Nephron progenitor cell (in vitro differentiated cells): ENCODE measurements at regions not wholly inside any gene's neighbourhood (a gene's known extent, or its start where the extent isn't known, plus 50 kb on each side); places are given as distances from the start of the nearest gene placed in this dataset.
"Not testable (repeated sequence)": the region's sequence is repeated elsewhere in the genome, so short reads cannot be mapped to it uniquely, and the experiment has no call there.

ENCODE experiments used
- DNase-seq: peaks from one replicate; pipeline ENCODE4 v3.0.0; 2021
- H3K27ac Mint-ChIP-seq: 2 replicates; pipeline ENCODE4 v1.8.0; 2021; ENCODE audit warnings: mild to moderate bottlenecking, moderate library complexity, mixed read lengths
- H3K27me3 Mint-ChIP-seq: 2 replicates; pipeline ENCODE4 v1.8.0; 2021; ENCODE audit warnings: mild to moderate bottlenecking, low read depth, mixed read lengths; ENCODE audit not compliant: poor library complexity
- H3K36me3 Mint-ChIP-seq: 2 replicates; pipeline ENCODE4 v1.8.0; 2021; ENCODE audit warnings: low read depth, mixed read lengths
- H3K4me1 Mint-ChIP-seq: 2 replicates; pipeline ENCODE4 v1.8.0; 2021; ENCODE audit warnings: mixed read lengths
- H3K4me3 Mint-ChIP-seq: 2 replicates; pipeline ENCODE4 v1.8.0; 2021; ENCODE audit warnings: mild to moderate bottlenecking, moderate library complexity, mixed read lengths
- H3K9me3 Mint-ChIP-seq: 2 replicates; pipeline ENCODE4 v1.8.0; 2021; ENCODE audit warnings: mild to moderate bottlenecking, moderate library complexity, mixed read lengths
- CTCF ChIP-seq: fragments of 200-600 bp; sonication (generic); IDR thresholded peaks from 2 replicates; pipeline ENCODE4 v1.5.0; 2021; ENCODE audit warnings: antibody characterized with exemption

DNA sequence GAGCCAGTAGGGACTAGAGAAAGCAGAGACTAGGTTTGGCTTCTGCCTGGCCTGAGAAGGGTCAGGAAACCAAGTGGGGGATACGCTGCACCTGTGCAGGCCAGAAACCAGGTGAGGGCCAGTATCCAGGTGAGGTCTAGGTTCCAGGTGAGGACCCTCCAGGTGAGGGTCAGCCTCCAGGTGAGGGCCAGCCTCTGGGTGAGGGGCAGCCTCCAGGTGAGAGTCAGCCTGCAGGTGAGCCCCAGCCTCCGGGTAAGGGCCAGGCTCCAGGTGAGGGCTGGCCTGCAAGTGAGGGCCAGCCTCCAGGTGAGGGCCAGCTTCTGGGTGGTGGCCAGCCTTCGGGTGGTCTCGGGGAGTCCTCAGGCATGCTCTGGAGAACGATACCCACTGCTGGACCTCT, 238.8 kb downstream of the USP46 start:
- Mint-ChIP-seq H3K9me3 (peaks cover 5% of the 10 kb centered on the region), H3K27me3 (no peaks in the 10 kb centered on the region), H3K4me3 (no peak overlapping the region), H3K36me3 (peaks cover 5% of the 10 kb centered on the region), H3K27ac (no peak overlapping the region), H3K4me1 (peaks cover 28% of the 10 kb centered on the region)
- no peak for DNase-seq
- TF ChIP-seq CTCF, result no peak

DNA sequence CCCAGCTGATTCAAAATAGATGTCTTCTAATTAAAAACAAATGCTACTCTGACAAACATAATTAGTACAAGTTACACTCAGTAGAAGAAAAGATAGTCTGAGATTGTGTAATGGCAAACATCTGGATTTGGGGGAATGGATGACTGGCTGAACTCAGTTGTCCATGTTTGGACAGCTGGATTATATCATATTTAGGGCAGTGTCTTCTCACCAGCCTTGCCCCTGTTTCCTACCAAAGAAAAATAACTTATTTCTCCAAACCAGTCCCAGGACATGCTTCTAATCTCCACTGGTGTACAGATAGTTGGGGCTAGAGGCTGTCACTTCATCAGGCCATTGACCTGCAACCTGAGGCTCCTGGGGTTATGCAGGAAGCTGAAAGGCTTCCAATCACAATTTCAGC, 237.3 kb downstream of the USP46 start:
- no peaks in the 10 kb centered on the region for H3K27me3 Mint-ChIP-seq
- H3K27ac Mint-ChIP-seq, result no peak overlapping the region
- peaks cover 5% of the 10 kb centered on the region for H3K9me3 Mint-ChIP-seq
- H3K4me3 Mint-ChIP-seq, result no peak overlapping the region
- H3K36me3 Mint-ChIP-seq, result peaks cover 5% of the 10 kb centered on the region
- no peak for TF ChIP-seq CTCF
- no peak for DNase-seq
- H3K4me1 Mint-ChIP-seq, result peaks cover 24% of the 10 kb centered on the region

- Mint-ChIP-seq H3K27ac (no peak overlapping the region), H3K27me3 (no peaks in the 10 kb centered on the region), H3K4me3 (no peak overlapping the region), H3K36me3 (peaks cover 1% of the 10 kb centered on the region), H3K4me1 (peaks cover 17% of the 10 kb centered on the region), H3K9me3 (peaks cover 2% of the 10 kb centered on the region)
- no peak for DNase-seq
- no peak for TF ChIP-seq CTCF
Measured at GRCh38 chr4:52423967-52424366, 235.1 kb downstream of the USP46 start.

- TF ChIP-seq CTCF, result no peak
- Mint-ChIP-seq H3K4me3 (no peak overlapping the region), H3K9me3 (no peaks in the 10 kb centered on the region), H3K36me3 (no peaks in the 10 kb centered on the region), H3K4me1 (peaks cover 17% of the 10 kb centered on the region), H3K27me3 (no peaks in the 10 kb centered on the region), H3K27ac (no peak overlapping the region)
- no peak for DNase-seq
Measured at GRCh38 chr4:52425751-52426326, 233.3 kb downstream of the USP46 start.

DNA sequence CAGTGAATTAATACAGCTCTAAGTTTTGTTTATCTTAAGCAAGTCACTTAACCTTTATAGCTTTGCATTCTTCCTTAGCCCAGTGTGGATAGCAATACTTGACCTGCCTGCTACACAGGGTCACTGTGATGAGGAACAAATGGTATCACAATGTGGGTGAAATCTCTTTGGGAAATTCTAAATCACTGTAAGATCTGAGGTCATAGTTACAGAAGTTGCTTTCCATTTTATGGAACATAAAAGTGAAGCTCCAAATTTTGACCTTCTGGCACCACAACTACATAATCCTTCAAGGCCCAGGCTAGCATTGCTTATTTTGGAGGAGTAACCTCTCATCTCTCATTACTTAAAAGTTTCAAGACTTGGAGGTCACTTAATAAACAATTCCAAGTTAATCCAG, 227.7 kb downstream of the USP46 start:
- Mint-ChIP-seq H3K4me3 (no peak overlapping the region), H3K9me3 (no peaks in the 10 kb centered on the region), H3K36me3 (no peaks in the 10 kb centered on the region), H3K4me1 (peaks cover 8% of the 10 kb centered on the region), H3K27ac (no peak overlapping the region), H3K27me3 (no peaks in the 10 kb centered on the region)
- no peak for DNase-seq
- no peak for TF ChIP-seq CTCF

GRCh38 chr4:52431869-52432268, 227.2 kb downstream of the USP46 start:
- H3K36me3 Mint-ChIP-seq, result no peaks in the 10 kb centered on the region
- TF ChIP-seq CTCF, result no peak
- H3K27ac Mint-ChIP-seq, result no peak overlapping the region
- no peak overlapping the region for H3K4me3 Mint-ChIP-seq
- H3K9me3 Mint-ChIP-seq, result no peaks in the 10 kb centered on the region
- peaks cover 8% of the 10 kb centered on the region for H3K4me1 Mint-ChIP-seq
- no peaks in the 10 kb centered on the region for H3K27me3 Mint-ChIP-seq
- no peak for DNase-seq

- peaks cover 10% of the 10 kb centered on the region for H3K4me1 Mint-ChIP-seq
- not testable (repeated sequence) for DNase-seq, H3K27me3 Mint-ChIP-seq, H3K27ac Mint-ChIP-seq, H3K36me3 Mint-ChIP-seq, H3K4me3 Mint-ChIP-seq
- peaks cover 39% of the 10 kb centered on the region for H3K9me3 Mint-ChIP-seq
Measured at GRCh38 chr4:52442524-52442923, 216.6 kb downstream of the USP46 start.
